Kidney epithelial cell (primary cell): ENCODE measurements at regions not wholly inside any gene's neighbourhood (a gene's known extent, or its start where the extent isn't known, plus 50 kb on each side); places are given as distances from the start of the nearest gene placed in this dataset.

ENCODE experiments used
- DNase-seq: peaks from one replicate; pipeline ENCODE4 v3.0.0-alpha.2; 2010; ENCODE audit warnings: low read depth
- H3K27me3 ChIP-seq: 2 replicates; pipeline ENCODE4 v1.6.0; 2011; ENCODE audit warnings: low read length; ENCODE audit not compliant: control insufficient read depth, insufficient read depth
- H3K36me3 ChIP-seq: 2 replicates; pipeline ENCODE4 v1.5.1; 2011; ENCODE audit warnings: low read length; ENCODE audit not compliant: control insufficient read depth, insufficient read depth
- H3K4me3 ChIP-seq: 2 replicates; pipeline ENCODE4 v1.5.1; 2011; ENCODE audit warnings: low read depth, mild to moderate bottlenecking, control low read depth, low read length
- CTCF ChIP-seq: IDR thresholded peaks from 2 replicates; pipeline ENCODE4 v1.5.1; 2011; ENCODE audit warnings: mild to moderate bottlenecking, moderate library complexity, low read length, control low read depth, inconsistent platforms; ENCODE audit not compliant: insufficient read depth, poor library complexity, severe bottlenecking

- H3K27me3 ChIP-seq, result peaks cover 28% of the 10 kb centered on the region
These were observed 82.8 kb downstream of the INHBB start for GRCh38 chr2:120428748-120429147.

GRCh38 chr2:120429586-120430500 is 83.9 kb downstream of the INHBB start:
- no peak for TF ChIP-seq CTCF
- Histone ChIP-seq H3K36me3 (no peaks in the 10 kb centered on the region), H3K4me3 (no peak overlapping the region), H3K27me3 (peaks cover 24% of the 10 kb centered on the region)
- DNase-seq, result no peak

More at GRCh38 chr2:120428748-120429147, 82.8 kb downstream of the INHBB start:
- no peak overlapping the region for H3K4me3 ChIP-seq
- DNase-seq, result no peak
- no peak for TF ChIP-seq CTCF
- H3K36me3 ChIP-seq, result no peaks in the 10 kb centered on the region

- H3K27me3 ChIP-seq, result peaks cover 26% of the 10 kb centered on the region
- TF ChIP-seq CTCF, result no peak
- no peaks in the 10 kb centered on the region for H3K36me3 ChIP-seq
- DNase-seq, result no peak
- H3K4me3 ChIP-seq, result no peak overlapping the region
These were observed 84.5 kb downstream of the INHBB start for GRCh38 chr2:120430501-120430830.

GRCh38 chr2:120430957-120431356 is 85.0 kb downstream of the INHBB start:
- no peak for TF ChIP-seq CTCF
- Histone ChIP-seq H3K36me3 (no peaks in the 10 kb centered on the region), H3K27me3 (peaks cover 30% of the 10 kb centered on the region), H3K4me3 (no peak overlapping the region)
- no peak for DNase-seq

GRCh38 chr2:120431386-120432292 is 85.7 kb downstream of the INHBB start:
- DNase-seq, result no peak
- TF ChIP-seq CTCF, result no peak
- H3K27me3 ChIP-seq, result peaks cover 30% of the 10 kb centered on the region
- no peaks in the 10 kb centered on the region for H3K36me3 ChIP-seq
- H3K4me3 ChIP-seq, result no peak overlapping the region
